Suppressor macrophage treated with lipopolysaccharide for 4 hours (primary cell): ENCODE measurements at regions not wholly inside any gene's neighbourhood (a gene's known extent, or its start where the extent isn't known, plus 50 kb on each side); places are given as distances from the start of the nearest gene placed in this dataset.
"Not testable (repeated sequence)": the region's sequence is repeated elsewhere in the genome, so short reads cannot be mapped to it uniquely, and the experiment has no call there.

ENCODE experiments used
- DNase-seq: peaks from one replicate; pipeline ENCODE4 v3.0.0-alpha.2; 2020

GRCh38 chr14:28157289-28157869, 609.2 kb upstream of the FOXG1 start:
- DNase-seq = no peak

DNA sequence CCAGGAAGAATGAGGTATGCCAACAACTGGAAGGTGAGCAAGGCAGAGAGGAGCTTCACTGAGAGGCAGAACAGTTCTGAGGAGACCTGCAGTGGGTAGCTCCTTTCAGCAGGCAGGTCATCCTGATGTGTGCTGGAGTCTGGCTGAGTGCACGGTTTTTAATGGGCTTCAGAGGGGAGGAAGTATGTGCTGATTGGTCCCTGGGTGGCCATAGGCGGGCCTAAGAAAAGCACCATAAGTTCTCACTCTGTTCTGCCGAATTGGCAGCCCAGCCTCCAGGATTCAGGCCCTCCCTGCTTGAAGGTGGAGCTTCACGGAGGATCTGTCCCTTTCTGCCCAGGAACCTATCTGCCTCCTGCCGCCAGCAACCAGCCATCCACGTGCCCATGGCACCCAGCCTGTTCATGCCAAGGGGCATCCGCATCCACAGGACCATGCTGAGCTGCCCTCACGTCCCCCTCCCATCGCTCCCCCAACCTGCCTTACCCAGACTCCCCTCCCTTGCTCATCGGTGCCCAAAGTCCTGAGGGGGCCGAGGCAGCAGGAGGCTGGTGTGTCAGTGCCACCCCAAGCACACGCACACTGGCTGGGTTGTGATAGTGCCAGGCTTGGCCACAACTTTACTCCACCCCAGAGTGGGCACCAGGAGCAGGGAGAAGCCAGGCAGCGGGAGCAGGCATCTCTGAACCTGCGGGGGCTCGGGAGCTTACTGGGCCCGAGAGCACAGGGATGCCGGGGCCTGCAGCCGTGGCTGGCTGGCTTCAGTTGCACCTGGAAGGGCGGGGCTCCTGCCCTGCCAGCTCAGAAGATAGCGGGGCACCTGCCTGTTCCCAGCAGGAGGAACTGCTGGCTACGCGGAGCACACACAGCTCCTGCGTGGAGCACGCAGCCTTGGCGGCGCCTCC, 608.4 kb upstream of the FOXG1 start:
- DNase-seq = no peak

GRCh38 chr14:28161040-28161439, 605.5 kb upstream of the FOXG1 start:
- no peak for DNase-seq

DNA sequence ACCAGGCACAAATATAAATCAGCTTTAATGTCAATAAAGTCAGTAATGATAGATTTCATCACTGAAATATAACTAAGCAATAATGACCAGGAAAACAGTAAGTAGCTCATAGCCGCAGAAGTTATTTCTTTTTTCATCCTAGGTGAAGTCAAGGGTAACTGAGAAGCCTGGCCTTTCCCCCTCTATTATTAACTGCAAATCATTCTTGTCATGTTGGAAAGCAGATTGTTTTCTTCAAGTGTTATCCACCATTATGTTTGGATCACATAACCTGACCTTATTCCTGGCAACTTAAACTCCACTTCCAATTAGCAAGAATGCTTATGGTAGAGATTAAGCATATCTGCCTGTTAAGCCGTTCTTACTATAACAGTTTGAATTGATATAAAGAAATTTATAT, 603.4 kb upstream of the FOXG1 start:
- DNase-seq = no peak

DNA sequence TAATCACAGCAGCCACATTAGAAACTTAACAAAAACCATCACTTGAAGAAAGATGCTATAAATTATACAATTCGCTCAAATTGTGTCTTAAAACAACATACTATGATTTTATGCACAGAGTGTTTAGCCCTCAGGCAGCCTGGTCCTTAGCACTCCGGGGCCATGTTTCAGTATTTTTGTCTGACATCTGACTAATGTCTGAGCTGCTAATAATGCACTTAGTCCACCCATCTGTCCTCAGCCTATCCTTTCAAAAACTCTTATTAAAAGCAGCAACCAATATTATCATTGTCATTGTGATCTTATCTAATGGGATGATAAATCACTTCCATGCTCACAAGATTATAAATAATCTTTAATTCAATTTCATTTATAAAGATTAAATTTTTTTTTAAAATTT, 602.7 kb upstream of the FOXG1 start:
- DNase-seq = no peak

DNA sequence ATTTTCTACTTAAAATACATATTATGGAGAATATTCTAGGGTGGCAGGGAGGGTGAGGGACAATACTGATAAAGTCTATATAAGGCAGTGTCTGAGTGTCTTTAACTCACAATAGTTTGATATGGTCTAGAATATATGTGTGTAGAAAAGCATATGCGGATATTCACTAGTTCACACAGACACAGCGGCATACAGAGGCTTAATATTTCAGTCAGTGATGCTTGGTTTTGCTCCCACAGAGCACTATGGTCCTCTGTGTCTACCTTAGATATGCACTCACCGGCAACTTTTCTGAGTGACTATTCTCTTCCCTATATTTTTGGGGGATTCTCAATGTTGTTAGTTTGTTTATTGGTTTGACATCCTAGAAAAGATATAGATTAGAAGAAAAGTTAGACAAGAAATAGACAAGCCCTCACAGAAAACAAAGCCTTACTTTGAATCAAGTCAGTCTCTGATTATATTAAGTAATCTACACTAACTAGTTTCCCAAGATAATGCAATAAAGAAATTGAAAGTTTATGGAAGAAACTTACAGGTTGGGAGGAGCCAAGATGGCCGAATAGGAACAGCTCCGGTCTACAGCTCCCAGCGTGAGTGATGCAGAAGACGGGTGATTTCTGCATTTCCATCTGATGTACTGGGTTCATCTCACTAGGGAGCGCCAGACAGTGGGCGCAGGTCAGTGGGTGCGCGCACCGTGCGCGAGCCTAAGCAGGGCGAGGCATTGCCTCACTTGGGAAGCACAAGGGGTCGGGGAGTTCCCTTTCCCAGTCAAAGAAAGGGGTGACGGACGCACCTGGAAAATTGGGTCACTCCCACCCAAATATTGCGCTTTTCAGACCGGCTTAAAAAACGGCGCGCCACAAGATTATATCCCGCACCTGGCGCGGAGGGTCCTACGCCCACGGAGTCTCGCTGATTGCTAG, 578.4 kb upstream of the FOXG1 start:
- not testable (repeated sequence) for DNase-seq

DNA sequence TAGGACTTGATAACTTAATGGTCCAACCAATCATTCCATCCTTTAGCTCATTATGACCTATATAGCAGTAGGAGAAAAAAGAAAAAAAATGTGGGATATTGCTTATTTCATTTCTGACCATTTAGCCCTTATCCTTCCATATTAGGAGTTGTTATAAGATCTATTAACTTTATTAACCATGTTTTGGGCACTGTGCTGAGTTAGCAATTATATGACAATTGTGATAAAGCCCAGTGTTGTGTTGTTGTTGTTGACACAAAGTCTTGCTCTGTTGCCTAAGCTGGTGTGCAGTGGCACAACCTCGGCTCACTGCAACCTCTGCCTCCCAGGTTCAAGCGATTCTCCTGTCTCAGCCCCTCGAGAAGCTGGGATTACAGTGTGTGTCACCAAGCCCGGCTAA, 569.7 kb upstream of the FOXG1 start:
- no peak for DNase-seq

GRCh38 chr14:28220391-28220790, 546.2 kb upstream of the FOXG1 start:
- no peak for DNase-seq

DNA sequence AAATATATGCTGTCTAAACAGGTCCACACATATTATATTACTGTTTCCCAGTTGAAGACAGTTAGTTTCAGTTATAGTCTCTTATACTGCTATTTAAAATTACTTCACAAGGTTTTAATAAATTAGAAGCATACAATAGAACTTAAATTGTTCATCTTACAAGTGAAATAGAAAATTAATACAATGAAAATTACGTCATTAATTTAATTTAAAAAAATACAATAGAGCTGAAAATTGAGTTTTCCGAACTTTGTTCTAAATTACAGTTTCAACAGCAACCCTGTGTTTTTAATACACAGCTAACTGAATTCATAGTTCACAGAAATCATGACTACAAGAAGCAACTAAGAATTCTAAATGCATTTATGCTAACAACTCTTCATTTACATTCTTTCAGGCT, 525.7 kb upstream of the FOXG1 start:
- DNase-seq = no peak

- DNase-seq = no peak
Measured at GRCh38 chr14:28242895-28243294, 523.7 kb upstream of the FOXG1 start.

GRCh38 chr14:28243600-28243999, 523.0 kb upstream of the FOXG1 start:
- DNase-seq = no peak

GRCh38 chr14:28245216-28245615, 521.4 kb upstream of the FOXG1 start:
- DNase-seq = no peak

DNA sequence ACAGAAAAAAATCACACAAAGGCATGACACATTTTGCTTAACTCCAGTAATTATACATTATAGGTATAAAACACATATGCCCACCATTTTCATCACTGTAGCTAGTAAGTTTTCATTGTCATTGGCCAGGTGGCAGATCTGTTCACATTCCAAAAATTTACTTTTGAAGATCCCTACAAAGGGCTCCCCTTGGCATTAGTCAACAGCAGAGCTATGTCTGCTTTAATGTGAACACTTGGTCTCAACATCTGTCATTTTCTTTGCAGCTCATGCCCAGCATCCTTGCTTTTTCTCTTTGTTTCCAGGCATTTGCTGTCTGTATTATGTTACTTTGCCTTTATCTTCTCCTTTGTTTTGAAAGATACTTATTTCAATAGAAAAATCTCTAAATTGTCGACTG, 519.1 kb upstream of the FOXG1 start:
- DNase-seq = no peak

GRCh38 chr14:28252124-28252523, 514.5 kb upstream of the FOXG1 start:
- DNase-seq = not testable (repeated sequence)

GRCh38 chr14:28254768-28255167, 511.8 kb upstream of the FOXG1 start:
- DNase-seq = no peak

DNA sequence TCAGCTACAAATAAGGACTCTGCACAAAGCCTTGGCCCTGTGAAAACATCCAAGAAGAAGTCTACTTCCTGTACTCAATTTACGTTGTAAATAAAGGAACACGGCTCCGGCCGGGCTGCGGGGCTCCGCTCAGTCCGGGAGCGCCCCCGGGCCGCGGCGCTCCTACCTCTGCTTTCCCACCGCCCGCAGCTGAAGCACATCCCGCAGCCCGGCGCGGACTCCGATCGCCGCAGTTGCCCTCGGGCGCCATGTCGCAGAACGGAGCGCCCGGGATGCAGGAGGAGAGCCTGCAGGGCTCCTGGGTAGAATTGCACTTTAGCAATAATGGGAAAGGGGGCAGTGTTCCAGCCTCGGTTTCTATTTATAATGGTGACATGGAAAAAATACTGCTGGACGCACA, 502.3 kb upstream of the FOXG1 start:
- DNase-seq = no peak

GRCh38 chr14:28272270-28272669, 494.3 kb upstream of the FOXG1 start:
- no peak for DNase-seq

GRCh38 chr14:28280530-28280929, 486.1 kb upstream of the FOXG1 start:
- DNase-seq = no peak

DNA sequence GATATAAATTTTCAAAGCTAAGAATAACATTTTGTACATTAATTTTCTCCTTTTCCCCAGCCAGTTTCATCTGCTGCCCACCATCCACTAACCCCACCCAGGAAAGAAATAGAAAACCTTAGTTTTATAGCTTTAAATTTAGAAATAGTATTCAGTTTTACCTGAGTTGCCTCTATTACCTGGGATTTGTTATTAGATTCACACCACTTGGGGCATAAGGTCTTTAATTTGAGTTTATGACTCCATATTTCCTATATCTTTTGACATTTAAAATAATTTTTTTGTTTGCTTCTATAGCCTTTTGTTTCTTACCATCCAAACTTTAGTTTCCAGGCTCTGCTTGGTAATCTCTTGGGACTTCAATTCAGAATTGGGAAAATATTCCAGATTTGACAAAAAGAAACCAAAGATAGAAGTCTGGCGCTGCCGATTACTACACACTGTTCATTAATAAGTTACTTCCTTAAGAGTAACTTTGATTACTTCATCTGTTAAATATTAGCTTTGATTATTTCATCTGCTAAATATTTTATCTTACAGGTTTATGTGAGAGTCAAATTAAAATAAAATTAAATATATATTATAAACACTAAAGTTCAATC, 485.5 kb upstream of the FOXG1 start:
- no peak for DNase-seq

DNA sequence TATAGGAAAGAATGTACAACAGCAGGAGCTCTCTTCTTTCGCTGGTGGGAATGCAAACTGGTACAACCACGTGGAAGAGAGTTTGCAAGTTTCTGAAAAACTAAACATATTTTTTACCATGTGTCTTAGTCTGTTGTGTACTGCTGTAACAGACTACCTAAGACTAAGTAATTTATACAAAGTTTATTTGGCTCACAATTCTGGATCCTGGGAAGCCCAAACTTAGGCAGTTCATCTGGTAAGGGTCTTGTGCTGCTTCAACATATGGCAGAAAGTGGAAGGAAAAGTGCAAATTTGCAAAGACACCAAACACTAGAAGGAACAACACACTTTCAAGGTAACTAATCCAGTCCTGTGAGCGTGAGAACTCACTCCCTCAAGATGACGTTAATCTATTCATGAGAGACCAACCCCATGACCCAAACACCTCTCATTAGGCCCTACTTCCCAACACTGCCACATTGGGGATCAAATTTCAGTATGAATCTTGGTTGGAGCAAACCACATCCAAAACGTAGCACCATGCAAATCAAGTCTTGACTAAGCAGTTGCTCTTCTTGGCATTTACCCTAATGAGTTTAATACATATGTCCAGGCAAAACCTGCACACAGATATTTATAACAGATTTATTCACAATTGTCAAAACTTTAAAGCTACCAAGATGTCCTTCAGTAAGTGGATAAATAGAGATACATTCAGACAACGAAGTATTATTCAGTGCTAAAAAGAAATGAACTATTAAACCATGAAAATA, 481.9 kb upstream of the FOXG1 start:
- no peak for DNase-seq

GRCh38 chr14:28294834-28295440, 471.6 kb upstream of the FOXG1 start:
- DNase-seq = peak; percentile 6

DNA sequence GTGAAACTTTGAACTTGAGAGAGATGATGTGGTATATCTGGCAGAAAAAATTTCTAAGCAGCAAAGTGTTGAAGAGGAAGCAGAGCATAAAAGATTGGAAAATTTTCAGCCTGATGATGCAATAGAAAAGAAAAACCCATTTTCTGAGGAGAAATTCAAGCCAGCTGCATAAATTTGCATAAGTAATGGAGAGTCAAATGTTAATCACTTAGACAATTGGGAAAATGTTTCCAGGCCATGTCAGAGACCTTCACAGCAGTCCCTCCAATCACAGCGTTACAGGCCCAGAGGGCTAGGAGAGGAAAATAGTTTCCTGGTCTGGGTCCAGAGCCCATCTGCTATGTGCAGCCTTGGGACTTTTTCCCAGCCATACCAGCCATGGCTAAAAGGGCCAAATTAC, 469.0 kb upstream of the FOXG1 start:
- no peak for DNase-seq
